ENCODE measurements at regions not wholly inside any gene's neighbourhood (a gene's known extent, or its start where the extent isn't known, plus 50 kb on each side); places are given as distances from the start of the nearest gene placed in this dataset.

DNA sequence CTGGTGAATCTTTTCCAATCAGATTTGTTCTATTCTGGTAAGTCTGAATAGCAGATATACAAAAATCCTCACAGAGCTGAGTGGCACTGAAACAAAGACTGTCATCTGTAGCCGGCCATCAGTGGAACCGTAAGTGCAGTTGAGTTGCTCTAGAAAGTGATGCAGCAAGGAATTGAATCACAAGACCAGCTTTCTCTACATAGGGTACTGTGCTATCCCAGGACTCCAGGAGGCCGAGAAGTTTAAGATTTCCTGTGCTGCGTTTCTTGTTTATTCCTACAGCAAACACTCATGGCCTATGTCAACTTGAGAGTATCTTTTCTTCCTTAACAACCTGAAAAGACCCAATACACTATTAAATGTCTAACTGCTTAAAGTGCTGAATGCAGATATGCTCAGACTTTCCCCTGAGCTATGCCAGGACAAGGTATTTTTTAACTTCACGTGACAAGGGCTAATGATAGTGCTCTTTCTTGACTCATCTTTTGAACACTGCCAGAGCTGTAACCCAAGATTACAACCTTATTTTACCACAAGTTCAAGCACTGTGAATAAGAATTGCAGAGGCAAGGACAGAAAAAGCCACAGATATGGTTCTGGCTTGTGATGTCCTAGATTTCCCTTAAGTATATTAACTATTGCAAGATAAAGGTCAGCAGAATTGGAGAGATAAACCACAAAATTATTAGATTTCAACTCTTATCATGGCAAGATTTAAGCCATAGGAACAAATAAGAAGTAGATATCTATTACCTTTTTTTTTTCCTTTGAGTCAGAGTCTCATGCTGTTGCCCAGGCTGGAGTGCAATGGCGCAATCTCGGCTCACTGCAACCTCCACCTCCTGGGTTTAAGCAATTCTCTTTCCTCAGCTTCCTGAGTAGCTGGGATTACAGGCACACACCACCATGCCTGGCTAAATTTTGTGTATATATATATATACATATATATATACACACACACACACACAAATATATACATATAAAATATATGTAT is 71.6 kb downstream of the GJA1 start:
- H3K36me3 ChIP-seq: no peaks in the 10 kb centered on the region

DNA sequence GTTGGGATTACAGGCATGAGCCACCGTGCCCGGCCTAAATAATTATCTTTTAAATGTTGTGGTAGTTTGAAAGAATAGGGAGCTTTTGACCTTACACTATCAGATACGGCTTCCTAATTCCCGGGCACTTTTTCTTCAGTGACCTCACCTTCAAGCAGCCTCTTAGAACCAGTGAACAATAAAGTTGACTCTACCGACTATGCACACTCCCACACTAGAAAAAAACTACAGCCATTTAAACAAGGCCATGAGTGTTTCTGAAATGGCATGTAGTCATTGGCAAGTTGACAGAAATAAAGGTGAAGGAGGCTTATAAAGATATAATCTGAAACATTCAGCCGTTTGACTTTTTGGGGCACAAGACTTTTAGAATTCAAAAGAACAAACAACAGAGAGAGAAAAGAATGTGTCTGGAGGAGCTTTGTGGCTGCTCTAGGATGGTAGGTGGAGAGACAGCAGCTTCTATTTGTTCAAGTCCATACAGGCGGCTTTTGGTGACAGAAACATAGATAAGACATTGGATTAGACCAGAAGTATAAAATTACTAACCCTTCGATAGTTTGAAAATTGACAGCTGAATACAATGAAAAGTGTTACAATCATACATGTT is 75.2 kb downstream of the GJA1 start:
- Histone ChIP-seq H3K27me3 (no peaks in the 10 kb centered on the region), H3K9me3 (ENCODE audit: low read depth) (no peaks in the 10 kb centered on the region), H3F3A (ENCODE audit: low read depth) (no peaks in the 10 kb centered on the region), H3K4me1 (no peaks in the 10 kb centered on the region), H3K4me2 (no peak overlapping the region), H3K4me3 (no peak overlapping the region), H2AFZ (replicated peaks) (no peak overlapping the region), H3K27ac (no peak overlapping the region), H3K36me3 (no peaks in the 10 kb centered on the region), H4K20me1 (ENCODE audit: low read depth) (no peaks in the 10 kb centered on the region), H3K79me2 (ENCODE audit: low read depth) (no peaks in the 10 kb centered on the region), H3K9ac (no peak overlapping the region)
- Mint-ChIP-seq H3K9me3 (peaks cover 3% of the 10 kb centered on the region), H3K4me1 (no peaks in the 10 kb centered on the region), H3K36me3 (no peaks in the 10 kb centered on the region), H3K27ac (no peak overlapping the region), H3K27me3 (ENCODE audit: insufficient read depth, low read depth) (peaks cover 6% of the 10 kb centered on the region), H3K4me3 (no peak overlapping the region)
- TF ChIP-seq EZH2 (IDR thresholded peaks at IDR 0.05): no peak
- TF ChIP-seq EZH2phosphoT487 (IDR thresholded peaks at IDR 0.05): no peak
- no peak for TF ChIP-seq CTCF (IDR thresholded peaks at IDR 0.05)
- DNase-seq (ENCODE audit: low spot score): no peak

More for the DNA sequence above, 71.6 kb downstream of the GJA1 start:
- H3K27ac ChIP-seq: no peak overlapping the region
- Mint-ChIP-seq H3K4me1 (no peaks in the 10 kb centered on the region), H3K27ac (no peak overlapping the region), H3K9me3 (no peaks in the 10 kb centered on the region), H3K27me3 (ENCODE audit: insufficient read depth, low read depth) (peaks cover 4% of the 10 kb centered on the region), H3K4me3 (no peak overlapping the region), H3K36me3 (no peaks in the 10 kb centered on the region)
- no peaks in the 10 kb centered on the region for H3F3A ChIP-seq (ENCODE audit: low read depth)
- no peaks in the 10 kb centered on the region for H3K79me2 ChIP-seq (ENCODE audit: low read depth)
- no peak for DNase-seq (ENCODE audit: low spot score)
- no peaks in the 10 kb centered on the region for H3K9me3 ChIP-seq (ENCODE audit: low read depth)
- TF ChIP-seq EZH2 (IDR thresholded peaks at IDR 0.05) (no peak), EZH2phosphoT487 (IDR thresholded peaks at IDR 0.05) (no peak), CTCF (IDR thresholded peaks at IDR 0.05) (no peak)
- H3K4me3 ChIP-seq: no peak overlapping the region
- H3K4me2 ChIP-seq: no peak overlapping the region
- H2AFZ ChIP-seq (replicated peaks): no peak overlapping the region
- no peaks in the 10 kb centered on the region for H4K20me1 ChIP-seq (ENCODE audit: low read depth)
- H3K27me3 ChIP-seq: no peaks in the 10 kb centered on the region
- no peaks in the 10 kb centered on the region for H3K4me1 ChIP-seq
- H3K9ac ChIP-seq: no peak overlapping the region

DNA sequence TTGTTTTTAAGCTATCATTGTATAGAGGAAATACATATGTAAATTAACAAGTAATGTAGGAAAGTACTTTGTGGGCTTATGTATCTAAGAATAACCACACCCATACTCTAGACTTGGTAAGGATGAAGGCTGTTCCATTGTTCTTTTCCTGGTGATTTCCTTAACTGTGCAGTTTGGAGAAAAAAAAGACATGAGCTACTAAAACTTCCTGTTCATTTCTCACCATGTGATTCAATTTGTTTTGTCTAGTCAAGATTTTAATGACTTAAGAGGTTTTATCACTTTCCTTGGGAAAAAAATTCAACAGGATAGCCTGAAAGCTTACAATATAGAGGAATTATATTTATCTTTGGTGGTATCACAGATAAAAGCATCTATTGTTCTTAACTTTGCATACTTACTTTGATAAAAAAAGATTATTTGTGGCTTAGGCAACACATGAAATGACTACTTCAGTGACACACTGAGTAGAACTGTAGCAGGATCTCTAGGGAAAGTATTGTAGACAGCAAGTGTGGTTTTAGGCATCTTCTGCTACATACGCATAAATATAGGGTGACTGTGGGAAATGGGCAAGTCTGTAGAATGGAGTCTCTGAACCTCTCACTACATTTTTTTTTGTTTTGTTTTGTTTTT is 80.3 kb downstream of the GJA1 start:
- H3K27me3 ChIP-seq: no peaks in the 10 kb centered on the region
- H3K27me3 Mint-ChIP-seq (ENCODE audit: insufficient read depth, low read depth): peaks cover 4% of the 10 kb centered on the region
- no peak overlapping the region for H3K4me3 Mint-ChIP-seq
- H4K20me1 ChIP-seq (ENCODE audit: low read depth): no peaks in the 10 kb centered on the region
- H3K9ac ChIP-seq: no peak overlapping the region
- peaks cover 3% of the 10 kb centered on the region for H3K9me3 Mint-ChIP-seq
- H3K27ac Mint-ChIP-seq: no peak overlapping the region
- H3K79me2 ChIP-seq (ENCODE audit: low read depth): no peaks in the 10 kb centered on the region
- no peaks in the 10 kb centered on the region for H3K9me3 ChIP-seq (ENCODE audit: low read depth)
- H3K4me1 Mint-ChIP-seq: peaks cover 8% of the 10 kb centered on the region
- no peak overlapping the region for H3K4me3 ChIP-seq
- H3K36me3 Mint-ChIP-seq: no peaks in the 10 kb centered on the region
- no peaks in the 10 kb centered on the region for H3K4me1 ChIP-seq
- H3K4me2 ChIP-seq: no peak overlapping the region
- no peak overlapping the region for H3K27ac ChIP-seq
- no peaks in the 10 kb centered on the region for H3F3A ChIP-seq (ENCODE audit: low read depth)
- no peak overlapping the region for H2AFZ ChIP-seq (replicated peaks)
- DNase-seq (ENCODE audit: low spot score): no peak
- TF ChIP-seq EZH2 (IDR thresholded peaks at IDR 0.05): no peak
- no peak for TF ChIP-seq CTCF (IDR thresholded peaks at IDR 0.05)
- no peak for TF ChIP-seq EZH2phosphoT487 (IDR thresholded peaks at IDR 0.05)
- no peaks in the 10 kb centered on the region for H3K36me3 ChIP-seq

All from neural progenitor cell (in vitro differentiated cells).